ENCODE measurements at regions not wholly inside any gene's neighbourhood (a gene's known extent, or its start where the extent isn't known, plus 50 kb on each side); places are given as distances from the start of the nearest gene placed in this dataset.

GRCh38 chr7:106735637-106736036 lies 74.7 kb upstream of the CCDC71L start:
- no peak for TF ChIP-seq CTCF (conservative IDR thresholded peaks at IDR 0.05)
- Mint-ChIP-seq H3K4me1 (ENCODE audit: unreplicated experiment) (peaks cover 7% of the 10 kb centered on the region), H3K36me3 (no peaks in the 10 kb centered on the region), H3K27ac (no peak overlapping the region), H3K27me3 (no peaks in the 10 kb centered on the region), H3K4me3 (no peak overlapping the region), H3K9me3 (no peaks in the 10 kb centered on the region)
- DNase-seq (ENCODE audit: extremely low spot score, unreplicated experiment), result no peak

- H3K4me1 Mint-ChIP-seq (ENCODE audit: unreplicated experiment), result peaks cover 7% of the 10 kb centered on the region
- no peaks in the 10 kb centered on the region for H3K27me3 Mint-ChIP-seq
- no peak for TF ChIP-seq CTCF (conservative IDR thresholded peaks at IDR 0.05)
- DNase-seq (ENCODE audit: extremely low spot score, unreplicated experiment), result no peak
- peak overlapping the region; percentile 82 for H3K27ac Mint-ChIP-seq
- H3K9me3 Mint-ChIP-seq, result no peaks in the 10 kb centered on the region
- H3K4me3 Mint-ChIP-seq, result peak overlapping the region; percentile 10
- no peaks in the 10 kb centered on the region for H3K36me3 Mint-ChIP-seq
These were observed 75.2 kb upstream of the CCDC71L start for GRCh38 chr7:106736123-106736507.

GRCh38 chr7:106736508-106737201 lies 75.7 kb upstream of the CCDC71L start:
- Mint-ChIP-seq H3K4me1 (ENCODE audit: unreplicated experiment) (peaks cover 7% of the 10 kb centered on the region), H3K36me3 (no peaks in the 10 kb centered on the region), H3K27me3 (no peaks in the 10 kb centered on the region), H3K4me3 (peak overlapping the region; percentile 10), H3K9me3 (no peaks in the 10 kb centered on the region), H3K27ac (peak overlapping the region; percentile 82)
- no peak for DNase-seq (ENCODE audit: extremely low spot score, unreplicated experiment)
- peak; percentile 70 for TF ChIP-seq CTCF (conservative IDR thresholded peaks at IDR 0.05)

GRCh38 chr7:106737202-106737562 lies 76.2 kb upstream of the CCDC71L start:
- no peaks in the 10 kb centered on the region for H3K36me3 Mint-ChIP-seq
- H3K27ac Mint-ChIP-seq, result peak overlapping the region; percentile 82
- H3K4me1 Mint-ChIP-seq (ENCODE audit: unreplicated experiment), result peaks cover 7% of the 10 kb centered on the region
- no peaks in the 10 kb centered on the region for H3K9me3 Mint-ChIP-seq
- peak; percentile 44 for TF ChIP-seq CTCF (conservative IDR thresholded peaks at IDR 0.05)
- H3K4me3 Mint-ChIP-seq, result no peak overlapping the region
- no peaks in the 10 kb centered on the region for H3K27me3 Mint-ChIP-seq
- no peak for DNase-seq (ENCODE audit: extremely low spot score, unreplicated experiment)

GRCh38 chr7:106740806-106741205 lies 79.8 kb upstream of the CCDC71L start:
- H3K9me3 Mint-ChIP-seq, result no peaks in the 10 kb centered on the region
- H3K27me3 Mint-ChIP-seq, result no peaks in the 10 kb centered on the region
- H3K4me3 Mint-ChIP-seq, result no peak overlapping the region
- H3K36me3 Mint-ChIP-seq, result no peaks in the 10 kb centered on the region
- no peak for DNase-seq (ENCODE audit: extremely low spot score, unreplicated experiment)
- H3K4me1 Mint-ChIP-seq (ENCODE audit: unreplicated experiment), result peaks cover 7% of the 10 kb centered on the region
- no peak for TF ChIP-seq CTCF (conservative IDR thresholded peaks at IDR 0.05)
- H3K27ac Mint-ChIP-seq, result no peak overlapping the region
